CD4-positive, alpha-beta T cell treated with Interleukin-17A for 4 hours (primary cell): ENCODE measurements at regions not wholly inside any gene's neighbourhood (a gene's known extent, or its start where the extent isn't known, plus 50 kb on each side); places are given as distances from the start of the nearest gene placed in this dataset.
"Not testable (repeated sequence)": the region's sequence is repeated elsewhere in the genome, so short reads cannot be mapped to it uniquely, and the experiment has no call there.

Experiments used
- DNase-seq: peaks from one replicate; pipeline ENCODE4 v3.0.0-alpha.2; 2020; ENCODE audit warnings: mixed read lengths

DNA sequence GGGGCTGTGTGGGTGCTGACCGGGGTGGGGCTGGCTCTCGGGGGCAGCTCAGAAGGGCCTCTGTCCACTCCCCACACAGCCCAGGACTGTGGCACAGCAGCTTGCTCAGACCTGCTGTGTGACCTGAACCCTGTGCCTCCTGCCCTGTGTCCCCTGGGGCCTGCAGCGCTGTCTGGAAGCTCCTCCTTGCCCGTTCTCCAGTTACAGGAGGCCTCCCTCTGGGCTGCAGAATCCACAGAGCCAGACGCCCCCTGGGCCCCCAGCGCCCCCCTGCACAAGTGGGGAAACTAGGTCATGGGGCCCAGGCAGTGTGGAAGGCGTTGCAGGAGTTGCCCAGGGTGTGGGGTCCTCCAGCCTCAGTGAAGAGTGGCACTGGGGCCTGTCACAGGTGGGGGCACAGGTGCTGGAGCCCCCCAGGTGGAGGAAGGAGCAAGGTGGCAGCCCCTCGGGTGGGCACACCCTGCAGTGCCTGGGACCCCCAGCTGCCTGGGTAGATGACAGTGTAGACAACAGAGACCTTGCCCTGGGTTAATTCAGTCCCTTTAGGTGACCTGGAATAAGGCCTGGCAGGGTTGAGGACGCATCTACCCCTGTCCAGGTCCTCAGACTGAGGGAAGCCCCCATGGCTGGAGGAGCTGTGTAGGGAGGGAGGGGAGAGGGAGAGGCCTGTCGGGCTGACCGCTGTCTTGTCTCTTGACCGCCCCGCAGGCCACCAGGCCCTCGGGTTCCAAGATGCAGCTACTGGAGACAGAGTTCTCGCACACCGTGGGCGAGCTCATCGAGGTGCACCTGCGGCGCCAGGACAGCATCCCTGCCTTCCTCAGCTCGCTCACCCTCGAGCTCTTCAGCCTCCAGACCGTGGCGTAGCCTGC is 120.2 kb downstream of the IGLL1 start:
- DNase-seq: not testable (repeated sequence)

DNA sequence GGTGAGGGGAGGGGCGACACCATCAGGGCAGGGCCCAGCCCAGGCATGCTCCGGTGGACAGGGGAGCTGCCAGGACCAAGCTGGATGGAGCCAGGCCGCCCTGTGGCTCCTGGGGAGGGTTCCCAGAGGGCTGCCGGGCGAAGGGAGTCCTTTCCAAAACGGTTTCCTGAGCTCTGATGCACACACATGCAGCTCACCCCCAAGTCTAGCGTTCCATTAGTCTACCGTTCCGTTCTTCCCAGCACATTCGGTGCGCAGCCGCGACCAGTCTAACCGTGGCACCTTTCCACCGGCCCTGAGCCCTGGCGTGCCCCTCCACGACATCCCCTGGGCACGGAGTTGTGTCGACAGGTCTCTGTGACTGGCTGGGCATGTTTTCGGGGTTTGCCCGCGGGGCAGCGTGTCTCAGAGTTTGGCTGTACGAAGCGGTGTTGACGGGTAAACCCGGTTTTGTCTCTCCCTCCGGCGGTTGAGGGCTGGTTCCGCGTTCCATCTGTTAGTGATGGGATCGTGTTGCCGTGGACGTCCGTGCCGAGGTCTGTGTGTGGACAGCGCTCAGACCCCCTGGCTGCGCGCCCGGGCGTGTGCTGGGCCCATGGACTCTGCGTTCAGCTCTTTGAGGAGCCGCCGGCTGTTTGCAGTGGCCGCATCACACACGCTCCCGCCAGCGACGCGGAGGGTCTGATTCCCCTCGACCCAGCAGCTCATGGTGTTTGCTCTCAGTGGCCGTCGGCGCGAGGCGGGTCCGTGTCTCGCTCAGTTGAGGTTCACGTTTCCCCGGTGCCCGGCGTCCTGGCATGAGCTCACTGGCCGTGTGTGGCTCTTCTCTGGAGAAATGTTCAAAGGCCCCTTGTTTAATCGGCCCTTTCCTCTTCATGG is 121.2 kb downstream of the IGLL1 start:
- DNase-seq: no peak

DNA sequence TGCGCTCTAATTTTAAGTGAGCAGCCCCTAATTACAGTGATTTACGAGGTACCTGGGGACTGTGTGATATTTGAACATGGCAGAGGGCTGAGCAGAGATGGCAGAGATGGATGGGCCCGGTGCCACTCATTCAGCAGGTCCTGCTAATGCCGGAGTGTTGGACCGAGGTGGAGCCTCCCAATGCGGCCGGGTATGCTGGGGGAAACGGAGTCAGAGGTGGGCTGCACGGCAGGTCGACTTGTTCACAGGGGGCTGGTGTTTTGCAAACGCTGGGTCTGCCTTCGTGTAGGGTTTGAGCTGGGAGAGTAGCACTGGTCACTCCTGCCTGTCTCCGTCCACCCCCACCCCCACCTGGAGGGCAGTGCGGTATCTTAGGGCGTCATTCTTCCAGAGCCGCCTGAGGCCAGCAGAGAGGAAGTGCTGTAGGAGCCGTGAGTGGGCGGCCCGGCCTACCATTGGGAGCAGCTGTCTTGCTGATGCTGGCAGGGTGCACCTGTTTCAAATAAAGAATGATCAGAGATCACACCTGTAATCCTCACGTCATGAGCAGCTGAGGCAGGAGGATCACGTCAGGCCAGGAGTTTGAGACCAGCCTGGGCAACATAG is 122.6 kb downstream of the IGLL1 start:
- no peak for DNase-seq

DNA sequence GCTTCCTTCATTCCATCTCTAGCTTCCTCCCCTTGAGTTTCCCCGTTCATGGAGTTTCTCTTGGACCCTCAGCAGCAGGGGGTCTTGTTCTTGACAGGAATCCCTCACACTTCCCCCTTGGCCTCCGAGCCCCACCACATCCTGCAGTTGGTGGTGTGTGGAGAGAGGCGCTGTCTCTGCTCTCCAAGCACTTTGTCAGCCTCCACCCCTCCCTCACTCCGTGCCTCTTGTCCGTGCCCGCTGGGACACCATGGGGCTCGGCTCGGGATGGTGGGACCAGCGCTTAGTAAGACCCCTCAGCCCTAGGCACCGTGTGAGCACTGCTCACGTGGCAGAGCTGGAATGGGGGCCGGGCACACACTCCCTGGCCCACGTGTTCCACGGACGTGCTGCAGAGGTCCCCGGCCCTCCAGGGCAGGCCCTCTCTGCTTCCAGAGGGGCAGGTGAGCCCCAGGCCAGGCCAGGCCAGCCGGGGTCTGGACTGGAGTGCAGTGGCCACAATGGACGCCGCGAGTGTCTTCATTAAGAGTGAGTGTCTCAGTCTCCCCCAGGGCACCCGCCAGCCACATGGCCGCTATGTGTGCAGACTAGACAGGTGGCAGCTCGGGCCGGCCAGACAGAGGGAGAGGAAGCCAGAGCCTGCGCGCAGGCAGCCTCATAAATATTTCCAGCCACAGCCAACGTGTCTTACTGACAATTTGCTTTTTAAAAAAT is 123.3 kb downstream of the IGLL1 start:
- DNase-seq: not testable (repeated sequence)

DNA sequence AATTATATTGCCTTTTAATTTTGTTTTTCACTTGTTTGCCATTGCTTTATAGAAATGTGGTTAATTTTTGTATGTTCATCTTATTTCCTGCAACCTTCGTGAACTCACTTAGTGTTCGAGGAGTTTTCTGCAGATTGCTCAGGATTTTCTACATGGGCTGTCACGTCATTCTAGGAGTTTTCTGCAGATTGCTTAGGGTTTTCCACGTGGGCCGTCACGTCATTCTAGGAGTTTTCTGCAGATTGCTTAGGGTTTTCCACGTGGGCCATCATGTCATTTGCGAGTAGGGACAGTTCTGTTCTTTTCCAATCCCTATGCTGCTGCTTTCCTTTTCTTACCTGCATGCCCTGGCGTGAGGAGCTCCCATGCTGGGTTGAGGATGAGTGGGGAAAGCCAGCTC is 125.7 kb downstream of the IGLL1 start:
- not testable (repeated sequence) for DNase-seq

DNA sequence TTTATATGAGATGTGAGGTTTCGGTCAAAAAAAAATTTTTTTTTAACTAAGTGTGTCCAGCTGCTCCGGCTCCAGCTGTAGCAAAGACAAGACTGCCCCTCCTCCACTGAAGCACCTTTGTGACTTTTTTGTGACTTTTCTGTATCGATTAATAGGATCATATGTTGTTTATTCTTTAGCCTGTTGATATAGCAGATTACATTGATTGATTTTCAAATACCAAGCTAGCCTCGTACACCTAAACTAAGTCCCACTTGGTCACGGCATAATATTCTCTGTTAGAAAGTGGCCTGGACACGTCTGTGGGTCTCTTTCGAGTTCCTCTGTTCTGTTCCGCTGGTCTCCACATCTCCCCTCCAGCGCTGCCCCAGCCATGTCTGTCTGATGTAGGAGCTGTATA is 126.8 kb downstream of the IGLL1 start:
- DNase-seq: no peak

DNA sequence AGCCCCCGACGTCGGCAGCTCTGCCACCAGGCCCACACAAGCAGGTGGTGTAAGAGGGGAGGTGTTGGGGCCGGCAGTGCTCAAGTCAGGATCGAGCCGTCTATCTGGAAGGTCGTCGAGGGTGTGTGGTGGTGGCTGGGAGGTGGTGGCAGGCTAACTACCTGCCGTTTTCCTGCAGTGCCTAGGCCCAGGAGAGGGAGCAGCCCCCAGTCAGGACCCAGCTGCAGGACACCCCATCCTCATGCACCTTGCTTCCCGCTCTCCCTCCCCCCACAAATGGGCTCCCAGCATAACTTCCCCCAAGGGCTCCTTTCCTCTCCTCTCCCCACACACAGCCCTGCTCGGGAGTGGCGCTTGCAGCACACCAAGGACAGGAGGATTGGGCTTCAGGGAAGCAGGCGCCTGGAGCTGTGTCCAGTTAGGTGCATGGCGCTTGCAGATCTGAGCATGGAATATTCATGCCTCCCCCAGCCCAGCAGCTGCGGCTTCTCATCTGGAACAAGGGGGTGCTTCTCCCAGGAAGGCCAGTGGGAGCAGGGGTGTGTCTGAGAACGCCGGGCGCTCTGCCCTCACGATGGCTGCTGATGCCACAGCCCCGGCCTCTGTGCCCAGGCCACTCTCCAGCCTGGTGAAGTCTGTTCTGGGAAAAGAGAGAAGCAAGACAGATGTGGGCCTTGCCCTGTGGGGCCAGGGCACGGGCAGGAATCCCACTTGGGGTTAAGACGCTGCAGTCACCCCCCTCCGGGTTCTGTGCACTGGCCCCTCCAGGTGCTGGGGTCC is 127.7 kb downstream of the IGLL1 start:
- no peak for DNase-seq

DNA sequence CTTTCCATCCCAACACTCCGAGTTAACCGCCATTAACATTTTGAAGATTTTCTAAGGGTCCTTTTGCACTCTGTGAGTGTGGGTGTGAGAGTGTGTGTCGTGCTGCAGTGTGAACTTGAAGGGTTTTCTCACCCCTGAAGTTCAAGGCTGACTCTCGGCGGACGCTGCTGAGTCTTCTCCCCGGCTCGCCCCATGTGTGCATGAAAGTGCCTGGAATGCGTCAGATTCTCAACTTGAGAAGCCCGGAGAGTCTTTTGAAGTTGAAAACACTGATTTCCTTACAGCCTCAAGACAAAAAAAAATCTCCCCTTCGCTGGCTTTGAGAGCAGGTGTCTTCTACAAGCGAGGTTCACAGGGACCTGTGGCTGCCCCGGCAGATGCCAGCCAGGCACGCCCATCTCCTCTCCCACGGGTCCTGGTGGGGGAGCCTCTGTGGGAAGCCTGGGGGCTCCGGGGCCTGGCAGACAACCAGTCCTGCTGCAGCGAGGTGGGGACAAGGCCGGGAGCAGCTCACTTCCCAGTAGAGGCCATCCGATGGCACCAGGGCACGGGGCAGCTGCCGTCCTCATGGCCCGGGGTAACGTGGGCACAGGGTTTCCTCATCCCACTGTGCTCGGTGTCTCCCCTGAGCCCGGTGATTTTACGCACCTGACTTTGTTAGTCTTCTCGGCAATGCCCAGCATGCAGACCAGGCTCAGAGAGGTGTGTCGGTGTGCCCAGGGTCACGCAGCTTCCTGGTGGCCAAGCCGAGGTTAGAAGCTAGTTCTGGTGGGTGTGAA is 128.4 kb downstream of the IGLL1 start:
- not testable (repeated sequence) for DNase-seq

DNA sequence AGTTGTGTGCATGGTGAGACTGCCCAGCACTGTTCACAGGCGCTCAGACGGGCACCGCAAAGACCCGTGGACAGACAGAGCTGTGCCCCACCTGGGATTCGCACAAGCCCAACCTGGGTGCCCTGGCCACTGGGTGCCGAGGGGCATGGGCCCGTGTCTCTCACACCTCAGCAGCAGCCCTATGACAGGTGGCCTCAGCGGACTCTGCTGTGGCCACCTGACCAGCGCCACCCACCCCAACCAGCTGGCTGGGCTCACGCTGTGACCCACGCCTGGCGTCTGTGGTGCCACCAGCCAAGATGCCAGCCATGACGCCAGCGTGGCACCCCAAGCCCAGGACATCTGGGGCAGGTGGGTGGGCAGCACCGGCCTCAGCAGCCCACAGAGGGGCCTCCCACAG is 129.3 kb downstream of the IGLL1 start:
- DNase-seq: not testable (repeated sequence)

DNA sequence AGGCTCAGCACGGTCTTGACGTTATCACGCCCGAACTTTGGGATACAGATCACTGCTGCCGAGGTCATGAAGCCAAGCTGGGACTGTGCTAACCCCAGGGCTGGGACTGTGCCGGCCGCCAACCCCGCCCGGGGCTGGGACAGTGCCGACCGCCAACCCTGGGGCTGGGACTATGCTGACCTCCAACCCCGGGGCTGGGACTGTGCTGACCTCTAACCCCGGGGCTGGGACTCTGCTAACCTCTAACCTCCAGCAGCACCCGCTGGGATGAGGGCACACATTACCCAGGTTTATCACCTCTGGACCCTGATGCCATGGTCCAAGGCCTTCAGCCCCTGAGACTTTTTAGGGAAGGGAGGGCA is 129.7 kb downstream of the IGLL1 start:
- no peak for DNase-seq

DNA sequence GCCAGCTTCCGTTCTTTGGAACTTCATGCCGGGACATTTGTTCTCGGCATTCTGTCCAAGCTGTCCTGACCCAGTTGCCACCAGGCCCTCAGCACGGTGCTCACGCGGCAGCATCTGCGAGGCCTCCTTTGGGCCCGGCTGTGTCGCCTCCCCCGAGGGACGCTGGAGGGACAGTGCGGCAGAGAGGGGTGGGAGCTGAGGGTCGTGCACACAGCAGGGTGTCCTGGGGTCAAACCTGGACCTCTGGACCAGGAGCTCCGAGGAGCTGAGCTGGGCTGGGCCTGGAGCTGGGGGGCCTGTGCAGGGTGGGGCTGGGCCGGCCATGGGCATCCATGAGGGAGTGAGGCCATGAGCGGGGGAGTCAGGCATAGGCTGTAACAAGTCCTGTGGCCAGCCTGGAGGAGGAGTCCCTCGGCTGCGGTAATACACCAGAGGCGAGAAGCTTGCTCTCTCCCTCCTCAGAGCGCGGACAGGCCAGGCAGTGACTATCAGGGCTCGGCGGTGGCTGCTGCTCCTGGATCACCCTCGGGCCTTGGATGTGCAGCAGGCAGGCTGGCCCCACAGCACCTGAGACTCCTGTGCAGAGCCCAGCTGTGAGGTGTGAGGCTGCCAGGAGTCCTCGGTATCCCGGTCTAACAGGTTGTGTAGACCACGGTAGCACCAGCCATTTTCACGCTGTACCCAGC is 130.2 kb downstream of the IGLL1 start:
- not testable (repeated sequence) for DNase-seq

DNA sequence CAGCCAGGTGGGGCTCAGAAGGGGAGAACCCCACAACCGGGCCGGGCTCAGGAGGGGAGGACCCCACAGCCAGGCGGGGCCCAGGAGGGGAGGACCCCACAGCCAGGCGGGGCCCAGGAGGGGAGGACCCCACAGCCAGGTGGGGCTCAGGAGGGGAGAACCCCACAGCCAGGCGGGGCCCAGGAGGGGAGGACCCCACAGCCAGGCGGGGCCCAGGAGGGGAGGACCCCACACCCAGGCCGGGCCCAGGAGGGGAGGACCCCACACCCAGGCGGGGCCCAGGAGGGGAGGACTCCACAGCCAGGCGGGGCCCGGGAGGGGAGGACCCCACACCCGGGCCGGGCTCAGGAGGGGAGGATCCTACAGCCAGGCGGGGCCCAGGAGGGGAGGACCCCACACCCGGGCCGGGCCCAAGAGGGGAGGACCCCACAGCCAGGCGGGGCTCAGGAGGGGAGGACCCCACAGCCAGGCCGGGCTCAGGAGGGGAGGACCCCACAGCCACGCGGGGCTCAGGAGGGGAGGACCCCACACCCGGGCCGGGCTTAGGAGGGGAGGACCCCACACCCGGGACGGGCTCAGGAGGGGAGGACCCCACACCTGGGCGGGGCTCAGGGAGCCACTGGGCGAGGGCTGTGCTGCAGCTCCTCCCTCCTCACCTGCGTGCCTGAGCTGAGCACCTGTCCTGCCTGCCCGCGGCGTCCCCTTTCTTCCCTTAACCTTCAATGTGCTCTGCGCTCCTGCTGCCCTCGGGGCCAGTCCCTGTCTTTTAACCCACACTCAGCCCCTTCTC is 131.4 kb downstream of the IGLL1 start:
- DNase-seq: not testable (repeated sequence)

DNA sequence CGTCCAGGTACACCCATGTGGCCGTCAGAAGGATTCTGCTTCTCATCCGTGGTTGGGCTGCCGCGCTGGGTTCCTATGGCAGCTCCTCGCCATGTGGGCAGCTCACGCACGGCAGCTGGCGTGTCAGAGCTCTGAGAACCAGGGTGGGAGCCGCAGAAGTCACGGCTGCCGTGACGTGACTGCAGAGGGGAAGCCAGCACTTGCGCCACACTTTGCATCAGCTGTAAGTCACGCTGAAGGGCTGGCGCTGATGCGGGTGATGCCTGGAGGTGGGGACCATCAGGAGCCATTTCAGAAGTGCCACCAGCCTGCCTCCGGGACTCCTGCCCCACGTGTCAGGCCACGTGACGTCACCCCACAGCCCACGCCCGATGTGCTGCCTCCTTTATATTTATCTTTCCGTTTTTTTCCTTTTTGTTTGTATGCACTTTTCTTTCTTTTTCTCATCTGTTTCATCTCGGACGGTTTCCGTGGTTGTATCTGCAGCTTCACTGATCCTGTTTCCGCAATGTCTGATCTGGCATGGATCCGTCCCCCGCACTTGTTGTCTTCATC is 133.2 kb downstream of the IGLL1 start:
- DNase-seq: no peak

DNA sequence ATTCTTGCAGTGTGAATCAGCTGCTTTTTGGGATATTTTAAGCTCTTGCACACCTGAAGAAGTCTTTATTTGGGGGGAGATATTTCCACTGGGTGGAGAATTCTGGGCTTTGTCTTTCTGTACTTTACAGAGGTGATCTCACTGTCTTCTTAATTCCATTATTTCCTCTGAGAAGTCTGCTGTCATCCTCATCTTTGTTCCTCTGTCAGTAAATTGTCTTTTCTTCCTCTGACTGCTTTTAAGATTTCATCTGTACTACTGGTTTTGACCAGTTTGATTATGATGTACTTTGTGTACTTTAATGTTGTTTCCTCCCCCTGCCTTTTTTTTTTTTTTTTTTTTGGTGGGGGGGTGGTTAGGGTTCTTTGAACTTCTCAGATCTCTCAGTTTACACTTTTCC is 133.9 kb downstream of the IGLL1 start:
- DNase-seq: not testable (repeated sequence)

DNA sequence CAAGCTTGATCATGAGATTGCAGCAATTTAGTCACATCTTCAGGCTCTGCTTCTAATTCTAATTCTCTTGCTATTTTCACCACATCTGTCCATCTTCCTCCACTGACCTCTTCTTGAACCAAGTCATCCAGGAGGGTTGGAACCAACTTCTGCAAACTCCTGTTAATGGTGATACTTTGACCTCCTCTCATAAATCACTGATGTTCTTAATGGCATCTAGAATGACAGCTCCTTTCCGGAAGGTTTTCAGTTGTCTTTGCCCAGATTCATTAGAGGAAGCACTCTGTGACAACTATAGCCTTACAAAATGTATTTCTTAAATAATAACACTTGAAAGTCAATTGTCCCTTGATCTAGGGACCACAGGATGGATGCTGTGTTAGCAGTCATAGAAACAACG is 136.2 kb downstream of the IGLL1 start:
- not testable (repeated sequence) for DNase-seq

DNA sequence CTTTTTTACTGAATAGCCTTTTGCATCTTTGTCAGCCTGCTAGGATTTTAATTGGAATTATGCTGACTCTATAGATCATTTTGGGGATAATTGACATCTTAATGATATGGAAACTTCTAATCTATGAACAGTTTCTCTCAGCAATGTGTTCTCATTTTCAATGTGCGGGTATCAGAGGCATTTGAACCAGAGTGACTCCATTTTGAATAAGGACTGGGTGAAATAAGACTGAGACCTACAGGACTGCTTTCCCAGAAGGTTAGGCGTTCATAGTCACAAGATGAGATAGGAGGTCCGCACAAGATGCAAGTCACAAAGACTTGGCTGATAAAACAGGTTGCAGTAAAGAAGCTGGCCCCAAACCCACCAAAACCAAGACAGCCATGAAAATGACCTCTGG is 140.5 kb downstream of the IGLL1 start:
- DNase-seq: not testable (repeated sequence)

DNA sequence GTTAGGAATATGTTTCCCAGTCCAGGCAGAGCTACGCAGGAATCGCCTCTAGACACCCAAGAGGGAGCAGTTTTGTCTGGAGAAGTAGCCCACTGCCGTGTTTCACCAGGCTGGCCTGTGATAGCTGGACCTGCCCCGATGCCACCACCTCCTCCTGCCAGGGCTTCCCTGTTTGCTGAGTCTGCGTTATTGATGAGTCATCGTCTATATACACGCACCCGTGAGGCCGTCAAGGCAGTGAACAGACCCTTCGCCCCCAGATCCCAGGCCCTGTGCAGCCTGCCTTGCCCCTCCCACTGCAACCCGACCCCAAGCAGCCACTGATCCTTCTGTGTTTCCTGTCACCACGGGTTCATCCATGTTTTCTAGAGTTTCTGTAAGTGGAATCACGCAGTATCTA is 141.9 kb downstream of the IGLL1 start:
- no peak for DNase-seq

DNA sequence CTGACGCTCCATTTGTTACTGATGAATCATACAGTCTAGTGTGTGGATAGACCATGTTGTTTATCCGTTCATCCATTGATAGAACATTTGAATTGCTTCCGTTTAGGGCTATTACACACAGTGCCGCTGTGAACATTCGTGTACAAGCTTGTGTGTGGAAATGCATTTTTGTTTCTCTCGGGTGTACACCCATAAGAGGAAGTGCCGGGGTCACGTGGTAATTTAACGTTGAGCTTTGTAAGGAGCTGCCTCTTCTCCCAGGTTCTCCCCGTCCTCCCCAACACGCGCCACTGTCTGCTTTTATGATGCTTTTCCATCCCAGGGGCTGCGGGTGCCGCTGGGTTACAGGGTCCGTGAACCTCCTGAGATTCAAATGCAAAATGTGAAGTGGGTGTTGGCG is 142.3 kb downstream of the IGLL1 start:
- no peak for DNase-seq

DNA sequence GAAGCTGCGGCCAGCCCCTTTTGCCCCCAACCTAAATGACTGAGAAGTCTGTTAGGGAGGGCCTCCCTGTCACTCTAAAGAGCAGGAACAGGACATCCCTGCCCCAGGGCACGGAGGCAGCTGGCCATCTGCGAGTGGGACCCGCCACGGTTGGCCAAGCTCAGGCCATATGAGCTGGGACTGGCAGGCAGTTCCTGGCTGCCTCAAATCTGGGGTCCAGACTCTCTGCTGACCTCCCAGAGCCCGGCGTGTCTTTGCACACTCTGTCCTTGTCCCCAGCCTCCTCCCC is 143.0 kb downstream of the IGLL1 start:
- DNase-seq: not testable (repeated sequence)
